ENCODE measurements at regions not wholly inside any gene's neighbourhood (a gene's known extent, or its start where the extent isn't known, plus 50 kb on each side); places are given as distances from the start of the nearest gene placed in this dataset.

- Histone ChIP-seq H3K36me3 (no peaks in the 10 kb centered on the region), H3K9me3 (no peaks in the 10 kb centered on the region), H3K27ac (no peak overlapping the region), H3K4me3 (no peak overlapping the region), H3K27me3 (no peaks in the 10 kb centered on the region), H3K4me1 (no peaks in the 10 kb centered on the region)
- no peak for DNase-seq (ENCODE audit: low spot score in 2 of 2)
- TF ChIP-seq POLR2AphosphoS5 (IDR thresholded peaks at IDR 0.05) = no peak
- TF ChIP-seq EP300 (IDR thresholded peaks at IDR 0.05) = no peak
- TF ChIP-seq CTCF (IDR thresholded peaks at IDR 0.05) = no peak
- no peak for TF ChIP-seq POLR2A (IDR thresholded peaks at IDR 0.05)
- WGBS = 93% methylated on average over 2 of the region's 2 CpGs
These were observed 249.1 kb upstream of the PROX1 start for GRCh38 chr1:213738658-213739057.

- H3K27ac ChIP-seq = no peak overlapping the region
- 68% methylated on average over 4 of the region's 4 CpGs for WGBS
- no peak overlapping the region for H3K4me3 ChIP-seq
- no peaks in the 10 kb centered on the region for H3K27me3 ChIP-seq
- H3K36me3 ChIP-seq = no peaks in the 10 kb centered on the region
- DNase-seq (ENCODE audit: low spot score in 2 of 2) = no peak
- H3K4me1 ChIP-seq = no peaks in the 10 kb centered on the region
- H3K9me3 ChIP-seq = no peaks in the 10 kb centered on the region
- TF ChIP-seq POLR2AphosphoS5 (IDR thresholded peaks at IDR 0.05) = no peak
- no peak for TF ChIP-seq EP300 (IDR thresholded peaks at IDR 0.05)
- TF ChIP-seq POLR2A (IDR thresholded peaks at IDR 0.05) = no peak
- no peak for TF ChIP-seq CTCF (IDR thresholded peaks at IDR 0.05)
These were observed 244.8 kb upstream of the PROX1 start for GRCh38 chr1:213742992-213743391.

- no peak overlapping the region for H3K27ac ChIP-seq
- DNase-seq (ENCODE audit: low spot score in 2 of 2) = no peak
- WGBS = 74% methylated on average over 2 of the region's 3 CpGs
- H3K4me1 ChIP-seq = no peaks in the 10 kb centered on the region
- H3K27me3 ChIP-seq = no peaks in the 10 kb centered on the region
- H3K36me3 ChIP-seq = no peaks in the 10 kb centered on the region
- H3K4me3 ChIP-seq = no peak overlapping the region
- TF ChIP-seq CTCF (IDR thresholded peaks at IDR 0.05) = no peak
- no peak for TF ChIP-seq POLR2A (IDR thresholded peaks at IDR 0.05)
- no peak for TF ChIP-seq POLR2AphosphoS5 (IDR thresholded peaks at IDR 0.05)
- TF ChIP-seq EP300 (IDR thresholded peaks at IDR 0.05) = no peak
- no peaks in the 10 kb centered on the region for H3K9me3 ChIP-seq
These were observed 243.0 kb upstream of the PROX1 start for GRCh38 chr1:213744780-213745179.

GRCh38 chr1:213745451-213745850, 242.3 kb upstream of the PROX1 start:
- Histone ChIP-seq H3K4me3 (no peak overlapping the region), H3K27ac (no peak overlapping the region), H3K9me3 (no peaks in the 10 kb centered on the region), H3K36me3 (no peaks in the 10 kb centered on the region), H3K4me1 (no peaks in the 10 kb centered on the region), H3K27me3 (no peaks in the 10 kb centered on the region)
- TF ChIP-seq EP300 (IDR thresholded peaks at IDR 0.05) (no peak), POLR2A (IDR thresholded peaks at IDR 0.05) (no peak), POLR2AphosphoS5 (IDR thresholded peaks at IDR 0.05) (no peak), CTCF (IDR thresholded peaks at IDR 0.05) (no peak)
- 86% methylated on average over 8 of the region's 8 CpGs for WGBS
- DNase-seq (ENCODE audit: low spot score in 2 of 2) = no peak

GRCh38 chr1:213749558-213749957, 238.2 kb upstream of the PROX1 start:
- no peak for DNase-seq (ENCODE audit: low spot score in 2 of 2)
- TF ChIP-seq POLR2AphosphoS5 (IDR thresholded peaks at IDR 0.05) (no peak), POLR2A (IDR thresholded peaks at IDR 0.05) (no peak), EP300 (IDR thresholded peaks at IDR 0.05) (no peak), CTCF (IDR thresholded peaks at IDR 0.05) (no peak)
- no peak overlapping the region for H3K27ac ChIP-seq
- no peak overlapping the region for H3K4me3 ChIP-seq
- 76% methylated on average over 8 of the region's 8 CpGs for WGBS
- no peaks in the 10 kb centered on the region for H3K9me3 ChIP-seq
- H3K4me1 ChIP-seq = no peaks in the 10 kb centered on the region
- H3K36me3 ChIP-seq = no peaks in the 10 kb centered on the region
- no peaks in the 10 kb centered on the region for H3K27me3 ChIP-seq
